H1 (cell line): ENCODE measurements at regions not wholly inside any gene's neighbourhood (a gene's known extent, or its start where the extent isn't known, plus 50 kb on each side); places are given as distances from the start of the nearest gene placed in this dataset.

Experiments used
- CTCF ChIP-seq, 3 experiments: IDR thresholded peaks; 1 replicate in 2 of 3; 2 replicates in 1 of 3; pipeline versions ENCODE4 v1.5.1 to v1.6.1; 2011; ENCODE audit warnings: low read length in 3 of 3, mild to moderate bottlenecking in 3 of 3, inconsistent platforms in 2 of 3, low read depth in 1 of 3, moderate library complexity in 1 of 3; ENCODE audit not compliant: insufficient read depth in 1 of 3; ENCODE audit errors: control extremely low read depth in 1 of 3
- MAX ChIP-seq: IDR thresholded peaks from 2 replicates; pipeline ENCODE4 v1.6.1; 2012; ENCODE audit warnings: inconsistent platforms
- SUZ12 ChIP-seq: fragments of 200-600 bp; sonication (generic); IDR thresholded peaks from 2 replicates; pipeline ENCODE4 v1.6.1; 2012; ENCODE audit warnings: mild to moderate bottlenecking, inconsistent platforms, low read length, moderate library complexity, mixed read lengths

GRCh38 chr10:121217331-121217730, 366.2 kb downstream of the WDR11 start:
- TF ChIP-seq CTCF (IDR thresholded peaks at IDR 0.05; ENCODE audit: control extremely low read depth in 1 of 3, insufficient read depth in 1 of 3, low read depth in 1 of 3, low read length in 3 of 3) (no peak), SUZ12 (no peak), MAX (no peak)
